ENCODE measurements at regions not wholly inside any gene's neighbourhood (a gene's known extent, or its start where the extent isn't known, plus 50 kb on each side); places are given as distances from the start of the nearest gene placed in this dataset.

DNA sequence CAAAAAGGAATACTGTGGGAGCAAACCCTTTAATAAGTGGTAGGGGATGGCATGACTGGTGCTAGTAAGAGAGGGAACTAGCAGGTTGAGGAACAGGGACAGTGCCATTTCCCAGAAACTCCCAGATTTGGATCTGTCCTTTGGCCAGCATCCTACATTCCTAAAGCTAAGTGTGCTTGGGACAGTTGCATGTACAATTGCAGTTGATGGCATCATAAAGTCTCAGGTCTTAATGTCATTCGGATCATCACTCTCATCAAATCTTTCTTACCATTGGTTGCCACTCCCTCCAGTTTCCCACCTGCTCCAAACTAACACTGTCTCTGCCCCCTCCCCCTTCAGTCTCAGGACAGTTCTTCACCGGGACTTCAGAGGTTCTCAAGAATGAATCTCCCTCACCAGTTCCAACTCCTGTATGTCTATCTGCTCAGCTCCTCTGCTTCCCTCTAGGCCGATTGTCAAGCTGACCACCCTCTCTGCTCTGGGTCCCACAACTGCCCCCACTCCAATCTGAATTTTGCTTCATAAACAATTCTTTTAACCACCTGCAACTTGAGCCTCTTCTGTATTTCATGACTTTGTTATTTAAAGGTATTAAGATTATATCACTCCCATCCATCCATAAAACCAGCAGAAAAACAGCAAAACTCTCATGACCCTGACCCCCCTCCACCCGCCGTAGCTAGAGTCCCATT is 260.8 kb downstream of the CGGBP1 start:
- TF ChIP-seq, protein P1, sequence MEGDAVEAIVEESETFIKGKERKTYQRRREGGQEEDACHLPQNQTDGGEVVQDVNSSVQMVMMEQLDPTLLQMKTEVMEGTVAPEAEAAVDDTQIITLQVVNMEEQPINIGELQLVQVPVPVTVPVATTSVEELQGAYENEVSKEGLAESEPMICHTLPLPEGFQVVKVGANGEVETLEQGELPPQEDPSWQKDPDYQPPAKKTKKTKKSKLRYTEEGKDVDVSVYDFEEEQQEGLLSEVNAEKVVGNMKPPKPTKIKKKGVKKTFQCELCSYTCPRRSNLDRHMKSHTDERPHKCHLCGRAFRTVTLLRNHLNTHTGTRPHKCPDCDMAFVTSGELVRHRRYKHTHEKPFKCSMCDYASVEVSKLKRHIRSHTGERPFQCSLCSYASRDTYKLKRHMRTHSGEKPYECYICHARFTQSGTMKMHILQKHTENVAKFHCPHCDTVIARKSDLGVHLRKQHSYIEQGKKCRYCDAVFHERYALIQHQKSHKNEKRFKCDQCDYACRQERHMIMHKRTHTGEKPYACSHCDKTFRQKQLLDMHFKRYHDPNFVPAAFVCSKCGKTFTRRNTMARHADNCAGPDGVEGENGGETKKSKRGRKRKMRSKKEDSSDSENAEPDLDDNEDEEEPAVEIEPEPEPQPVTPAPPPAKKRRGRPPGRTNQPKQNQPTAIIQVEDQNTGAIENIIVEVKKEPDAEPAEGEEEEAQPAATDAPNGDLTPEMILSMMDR (conservative IDR thresholded peaks at IDR 0.05 in 1 of 2, IDR thresholded peaks at IDR 0.05 in 1 of 2; ENCODE audit: low read depth in 1 of 2, low read length in 2 of 2): no peak
- no peak for TF ChIP-seq EZH2 (IDR thresholded peaks at IDR 0.05; ENCODE audit: low read length, missing control alignments)

All from fibroblast of lung (primary cell).